Ishikawa (cell line): ENCODE measurements at regions not wholly inside any gene's neighbourhood (a gene's known extent, or its start where the extent isn't known, plus 50 kb on each side); places are given as distances from the start of the nearest gene placed in this dataset.

Source experiments
- CEBPB ChIP-seq: IDR thresholded peaks from 2 replicates; pipeline ENCODE4 v1.6.1; 2012
- CREB1 ChIP-seq: IDR thresholded peaks from 2 replicates; pipeline ENCODE4 v1.6.1; 2012; ENCODE audit warnings: low read depth
- EGR1 ChIP-seq: IDR thresholded peaks from 2 replicates; pipeline ENCODE4 v1.6.1; 2012
- EP300 ChIP-seq: IDR thresholded peaks from 2 replicates; pipeline ENCODE4 v1.6.1; 2012; ENCODE audit warnings: borderline replicate concordance
- FOXM1 ChIP-seq: IDR thresholded peaks from 2 replicates; pipeline ENCODE4 v1.6.1; 2012; ENCODE audit warnings: low read depth, borderline replicate concordance
- NFIC ChIP-seq: IDR thresholded peaks from 2 replicates; pipeline ENCODE4 v1.6.1; 2012
- RAD21 ChIP-seq: IDR thresholded peaks from 2 replicates; pipeline ENCODE4 v1.6.1; 2012; ENCODE audit warnings: low read depth
- TAF1 ChIP-seq: IDR thresholded peaks from 2 replicates; pipeline ENCODE4 v1.6.1; 2012; ENCODE audit warnings: low read depth, mild to moderate bottlenecking
- TCF12 ChIP-seq: IDR thresholded peaks from 2 replicates; pipeline ENCODE4 v1.6.1; 2012; ENCODE audit warnings: low read depth
- TEAD4 ChIP-seq: IDR thresholded peaks from 2 replicates; pipeline ENCODE4 v1.6.1; 2012
- YY1 ChIP-seq: IDR thresholded peaks from 2 replicates; pipeline ENCODE4 v1.6.1; 2012; ENCODE audit warnings: low read depth
- ZBTB7A ChIP-seq: IDR thresholded peaks from 2 replicates; pipeline ENCODE4 v1.6.1; 2012; ENCODE audit warnings: low read depth
- TF ChIP-seq, protein P1 (sequence below): IDR thresholded peaks from 2 replicates; pipeline ENCODE4 v1.6.1; 2012
- TF ChIP-seq, protein P2 (sequence below): IDR thresholded peaks from 2 replicates; pipeline ENCODE4 v1.6.1; 2012; ENCODE audit warnings: low read depth, mild to moderate bottlenecking
- TF ChIP-seq, protein P3 (sequence below): IDR thresholded peaks from 2 replicates; pipeline ENCODE4 v1.6.1; 2012

DNA sequence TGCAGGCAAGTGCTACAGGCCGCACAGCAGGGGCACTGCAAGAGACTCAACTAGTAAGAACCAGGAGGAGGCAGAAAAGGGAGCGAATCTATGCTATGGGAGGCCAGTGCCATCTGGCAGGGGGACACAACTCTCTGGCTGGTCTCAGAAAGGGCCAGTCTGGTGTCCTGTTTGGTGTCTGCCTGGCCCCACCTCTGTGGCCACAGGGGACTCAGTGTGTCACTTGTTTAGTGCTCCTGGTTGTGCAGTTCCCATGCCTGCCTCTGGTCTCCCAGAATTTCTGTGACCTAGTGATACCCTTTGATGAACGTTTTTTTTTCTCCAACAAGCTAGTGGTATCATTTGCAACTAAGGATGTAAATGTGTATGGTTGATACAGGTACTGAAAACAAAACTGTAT, 59.2 kb upstream of the JCAD start:
- no peak for TF ChIP-seq ZBTB7A
- no peak for TF ChIP-seq NFIC
- TF ChIP-seq RAD21, result no peak
- TF ChIP-seq, protein P1, sequence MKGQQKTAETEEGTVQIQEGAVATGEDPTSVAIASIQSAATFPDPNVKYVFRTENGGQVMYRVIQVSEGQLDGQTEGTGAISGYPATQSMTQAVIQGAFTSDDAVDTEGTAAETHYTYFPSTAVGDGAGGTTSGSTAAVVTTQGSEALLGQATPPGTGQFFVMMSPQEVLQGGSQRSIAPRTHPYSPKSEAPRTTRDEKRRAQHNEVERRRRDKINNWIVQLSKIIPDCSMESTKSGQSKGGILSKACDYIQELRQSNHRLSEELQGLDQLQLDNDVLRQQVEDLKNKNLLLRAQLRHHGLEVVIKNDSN, result no peak

DNA sequence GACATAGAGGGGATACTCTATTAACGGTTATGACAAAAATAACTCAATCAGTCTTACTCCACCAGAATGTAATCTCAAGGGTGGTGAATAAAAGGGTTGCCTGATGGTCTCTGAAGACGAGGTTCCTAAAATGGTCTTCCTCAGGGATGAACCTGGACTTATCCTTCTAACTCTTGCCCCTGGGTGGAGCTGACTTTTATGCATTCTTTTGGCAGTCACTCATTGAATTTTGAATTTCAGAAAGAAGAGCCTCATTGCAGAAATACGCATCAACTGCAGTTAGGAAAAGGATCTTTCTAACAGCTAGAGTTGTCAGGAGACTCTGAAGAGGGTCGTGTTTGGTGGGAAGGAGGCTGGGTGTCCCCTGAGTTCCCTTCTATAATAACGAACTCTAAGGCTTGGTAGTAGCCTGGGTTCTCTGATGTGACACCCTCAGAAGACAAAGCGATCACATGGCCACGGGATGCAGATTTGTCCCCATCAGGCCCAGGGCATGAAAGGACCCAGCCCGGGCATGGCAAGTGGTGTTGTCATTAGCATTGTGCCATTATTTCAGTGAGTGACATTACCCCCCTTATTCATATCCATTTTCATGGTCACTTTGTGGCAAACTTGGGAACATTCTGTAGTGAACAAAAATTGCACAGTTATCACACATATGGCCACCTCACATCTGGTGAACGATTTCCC, 58.6 kb upstream of the JCAD start:
- TF ChIP-seq FOXM1 (no peak), TAF1 (no peak), TEAD4 (no peak), ZBTB7A (no peak), NFIC (no peak), EGR1 (no peak), YY1 (no peak), CREB1 (no peak), TCF12 (no peak), EP300 (no peak)
- TF ChIP-seq, protein P2, sequence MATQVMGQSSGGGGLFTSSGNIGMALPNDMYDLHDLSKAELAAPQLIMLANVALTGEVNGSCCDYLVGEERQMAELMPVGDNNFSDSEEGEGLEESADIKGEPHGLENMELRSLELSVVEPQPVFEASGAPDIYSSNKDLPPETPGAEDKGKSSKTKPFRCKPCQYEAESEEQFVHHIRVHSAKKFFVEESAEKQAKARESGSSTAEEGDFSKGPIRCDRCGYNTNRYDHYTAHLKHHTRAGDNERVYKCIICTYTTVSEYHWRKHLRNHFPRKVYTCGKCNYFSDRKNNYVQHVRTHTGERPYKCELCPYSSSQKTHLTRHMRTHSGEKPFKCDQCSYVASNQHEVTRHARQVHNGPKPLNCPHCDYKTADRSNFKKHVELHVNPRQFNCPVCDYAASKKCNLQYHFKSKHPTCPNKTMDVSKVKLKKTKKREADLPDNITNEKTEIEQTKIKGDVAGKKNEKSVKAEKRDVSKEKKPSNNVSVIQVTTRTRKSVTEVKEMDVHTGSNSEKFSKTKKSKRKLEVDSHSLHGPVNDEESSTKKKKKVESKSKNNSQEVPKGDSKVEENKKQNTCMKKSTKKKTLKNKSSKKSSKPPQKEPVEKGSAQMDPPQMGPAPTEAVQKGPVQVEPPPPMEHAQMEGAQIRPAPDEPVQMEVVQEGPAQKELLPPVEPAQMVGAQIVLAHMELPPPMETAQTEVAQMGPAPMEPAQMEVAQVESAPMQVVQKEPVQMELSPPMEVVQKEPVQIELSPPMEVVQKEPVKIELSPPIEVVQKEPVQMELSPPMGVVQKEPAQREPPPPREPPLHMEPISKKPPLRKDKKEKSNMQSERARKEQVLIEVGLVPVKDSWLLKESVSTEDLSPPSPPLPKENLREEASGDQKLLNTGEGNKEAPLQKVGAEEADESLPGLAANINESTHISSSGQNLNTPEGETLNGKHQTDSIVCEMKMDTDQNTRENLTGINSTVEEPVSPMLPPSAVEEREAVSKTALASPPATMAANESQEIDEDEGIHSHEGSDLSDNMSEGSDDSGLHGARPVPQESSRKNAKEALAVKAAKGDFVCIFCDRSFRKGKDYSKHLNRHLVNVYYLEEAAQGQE, result no peak
- TF ChIP-seq, protein P1, result no peak
- TF ChIP-seq, protein P3, sequence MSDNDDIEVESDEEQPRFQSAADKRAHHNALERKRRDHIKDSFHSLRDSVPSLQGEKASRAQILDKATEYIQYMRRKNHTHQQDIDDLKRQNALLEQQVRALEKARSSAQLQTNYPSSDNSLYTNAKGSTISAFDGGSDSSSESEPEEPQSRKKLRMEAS, result no peak

DNA sequence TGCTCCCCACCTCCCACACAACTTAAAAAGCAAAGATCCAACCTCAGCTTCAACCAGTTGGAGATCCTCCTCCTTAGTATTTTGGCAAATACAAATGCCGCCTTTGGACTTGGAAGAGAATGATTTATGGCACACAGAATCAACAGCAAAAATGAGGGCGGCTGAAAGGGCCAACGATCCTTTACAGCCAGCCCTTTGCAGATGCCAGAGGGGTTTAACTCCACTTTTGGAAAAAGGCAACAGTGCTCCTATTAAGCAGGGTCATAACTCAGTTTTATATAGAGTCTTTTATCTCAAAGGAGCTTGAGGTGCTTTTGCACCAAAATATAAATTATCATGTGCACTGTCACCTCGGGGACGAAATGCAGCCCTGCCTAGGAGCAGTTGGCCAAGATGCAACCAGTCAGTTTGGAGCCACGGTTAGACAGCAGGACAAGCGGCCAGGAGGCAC, 56.7 kb upstream of the JCAD start:
- TF ChIP-seq EP300 (no peak), CEBPB (no peak), RAD21 (no peak), TCF12 (no peak), ZBTB7A (no peak), CREB1 (no peak), YY1 (no peak), FOXM1 (no peak), NFIC (no peak), EGR1 (no peak), TAF1 (no peak), TEAD4 (no peak)
- TF ChIP-seq, protein P3, result no peak
- TF ChIP-seq, protein P2, result no peak
- TF ChIP-seq, protein P1, result no peak

DNA sequence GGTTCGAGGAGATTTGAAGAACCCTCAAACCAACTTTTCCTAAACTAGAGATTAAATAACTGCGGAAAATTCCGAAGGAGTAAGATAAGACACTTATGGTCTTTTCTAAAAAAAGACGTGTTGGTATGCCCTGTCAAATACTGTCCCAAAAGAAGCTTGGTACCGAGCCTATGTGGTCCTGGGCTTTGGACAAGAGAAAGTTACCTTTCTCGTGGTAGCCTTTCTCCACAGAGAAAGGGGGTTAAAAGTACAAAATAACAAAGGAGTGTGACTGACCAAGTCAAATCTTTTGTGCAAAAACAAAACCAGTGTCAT, 56.2 kb upstream of the JCAD start:
- TF ChIP-seq, protein P2, result no peak
- TF ChIP-seq, protein P1, result no peak
- TF ChIP-seq YY1 (no peak), CREB1 (no peak), FOXM1 (no peak), RAD21 (no peak), NFIC (no peak), TAF1 (no peak), EP300 (no peak), TCF12 (no peak), EGR1 (no peak)
- TF ChIP-seq, protein P3, result no peak
